Retina (tissue), 1 donor: ENCODE measurements at regions not wholly inside any gene's neighbourhood (a gene's known extent, or its start where the extent isn't known, plus 50 kb on each side); places are given as distances from the start of the nearest gene placed in this dataset.

Experiments used
- DNase-seq: peaks from one replicate; pipeline ENCODE4 v3.0.0-alpha.2; 2016

DNA sequence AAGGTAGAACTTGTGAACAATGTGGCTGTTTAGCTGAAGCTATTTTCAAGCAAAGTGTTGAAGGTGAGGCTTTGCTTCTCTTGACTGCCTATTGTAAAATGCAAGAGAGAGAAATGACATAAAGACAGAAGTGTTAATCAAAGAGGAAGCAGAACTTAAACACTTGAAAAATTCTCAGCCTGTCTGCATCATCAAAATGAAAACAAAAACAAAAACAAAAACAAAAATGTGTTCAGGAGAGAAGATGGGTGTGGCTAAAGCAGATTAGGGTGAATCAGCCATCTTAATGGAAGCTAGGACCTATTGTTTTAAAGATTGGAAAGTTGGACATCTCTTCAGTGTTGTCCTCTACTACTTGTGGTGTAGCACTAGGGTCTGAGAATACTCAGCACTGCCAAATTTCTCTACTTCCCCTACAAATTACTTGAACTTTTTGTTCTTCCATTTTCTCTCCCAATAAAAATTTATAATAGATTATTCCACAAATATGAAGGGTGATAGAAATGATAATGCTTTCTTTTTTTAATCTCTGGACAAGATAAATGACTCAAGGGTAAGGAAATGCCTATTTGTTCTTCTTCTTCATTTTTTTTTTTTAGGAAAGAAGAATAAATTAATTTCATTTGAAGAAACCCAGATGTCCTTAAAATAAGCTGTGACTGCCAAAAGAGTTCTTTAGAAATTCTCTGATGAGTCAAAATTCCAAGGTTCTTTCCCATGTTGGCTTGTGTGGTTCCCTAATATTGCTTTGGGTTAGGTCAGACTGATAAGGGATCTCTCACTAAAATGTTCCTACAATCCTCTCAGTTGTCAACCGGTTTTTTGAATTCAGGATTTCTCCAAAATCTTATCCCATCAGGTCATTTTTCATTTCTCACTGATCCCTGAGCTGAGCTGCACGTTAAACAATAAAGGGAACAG is 571.2 kb upstream of the ZEB2 start:
- no peak for DNase-seq

DNA sequence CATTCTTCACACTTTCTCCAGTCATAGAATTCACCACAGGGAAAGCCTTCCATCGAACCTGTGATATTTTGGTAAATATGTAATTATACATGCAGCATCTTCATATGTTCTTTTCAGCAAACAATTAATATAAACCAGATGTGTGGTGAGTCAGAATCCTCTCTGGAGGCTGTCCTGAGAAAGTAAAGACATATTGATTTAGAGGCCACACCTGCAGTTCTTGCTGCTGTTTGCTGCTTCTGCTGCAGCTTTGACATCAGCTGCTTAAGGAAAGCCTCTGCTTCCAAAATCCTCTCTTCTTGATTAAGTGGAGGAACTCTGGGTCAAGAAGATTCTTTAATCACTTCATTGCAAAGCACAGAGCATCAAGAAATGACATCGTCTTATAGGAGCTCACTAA is 568.8 kb upstream of the ZEB2 start:
- DNase-seq: no peak

DNA sequence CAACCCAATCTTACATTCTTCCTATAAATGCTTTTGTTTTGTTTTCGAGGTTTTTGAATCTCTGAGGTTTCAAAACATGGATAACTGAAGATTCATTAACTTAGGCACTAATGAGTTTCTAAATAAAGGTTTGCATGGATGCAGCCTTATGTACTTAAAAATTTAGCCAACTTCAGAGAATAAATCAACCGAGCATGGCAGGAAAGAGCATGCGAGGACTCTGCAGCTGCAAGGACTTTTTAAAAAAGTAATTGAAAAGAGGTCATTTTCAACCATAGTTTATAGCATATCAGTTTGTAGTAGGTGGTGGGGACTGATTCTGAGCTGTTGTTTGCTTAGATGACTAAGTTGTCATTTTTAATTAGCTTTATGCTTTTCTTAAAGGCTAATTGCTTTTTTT is 567.0 kb upstream of the ZEB2 start:
- DNase-seq: no peak

DNA sequence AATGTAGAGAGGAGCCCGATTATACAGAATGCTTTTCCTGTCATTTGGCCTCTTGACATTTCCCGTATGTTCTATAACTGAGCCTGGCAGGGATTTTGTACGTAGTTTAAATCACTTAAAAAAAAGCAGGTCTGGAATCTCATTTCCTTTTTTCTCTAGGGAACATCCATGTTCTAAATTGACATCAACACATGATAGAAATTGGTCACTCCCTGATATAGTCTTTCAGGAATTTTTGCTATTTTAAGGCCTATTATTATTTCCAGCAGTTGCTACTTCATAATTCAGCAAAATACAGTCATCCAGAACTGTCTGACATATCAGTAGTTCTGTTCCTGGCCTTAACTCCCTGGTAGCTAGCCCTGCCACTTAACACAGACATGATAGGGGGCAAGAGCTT is 565.7 kb upstream of the ZEB2 start:
- DNase-seq: no peak

DNA sequence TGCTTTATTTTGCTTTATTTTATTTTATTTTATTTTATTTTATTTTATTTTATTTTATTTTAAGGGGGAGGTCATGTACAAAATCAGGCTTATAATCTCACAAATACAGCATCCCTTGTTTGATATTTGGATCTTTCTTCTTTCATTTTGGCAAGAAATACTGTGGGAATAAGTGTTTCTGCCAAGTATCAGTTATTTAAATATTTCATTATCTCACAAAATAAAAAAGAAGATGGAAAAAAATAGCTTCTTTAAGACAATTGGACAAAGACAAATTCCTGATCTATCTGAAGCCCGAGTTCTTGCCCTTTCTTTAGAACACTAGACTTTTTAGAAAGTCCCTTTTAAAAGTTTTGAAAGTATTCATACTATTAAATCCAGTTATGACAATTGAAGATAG is 560.5 kb upstream of the ZEB2 start:
- no peak for DNase-seq

DNA sequence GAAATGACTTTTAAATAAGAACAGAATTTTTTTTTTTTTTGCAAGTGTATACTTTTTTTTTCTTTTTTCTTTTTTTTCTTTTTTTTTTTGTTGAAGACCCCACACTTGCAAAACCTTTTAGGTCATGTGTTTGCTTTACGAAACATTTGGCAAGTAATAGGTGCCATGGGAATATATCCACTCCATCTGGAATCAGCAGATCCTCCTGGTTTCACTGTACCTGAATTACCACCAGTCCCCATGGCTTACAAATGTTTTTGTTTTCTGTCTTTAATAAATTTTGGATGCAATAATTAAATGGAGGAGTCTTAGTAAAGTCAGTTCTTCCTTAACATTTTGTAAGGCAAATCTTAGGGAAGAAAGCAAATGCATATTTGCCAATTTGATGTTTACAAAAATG is 559.7 kb upstream of the ZEB2 start:
- DNase-seq: no peak

DNA sequence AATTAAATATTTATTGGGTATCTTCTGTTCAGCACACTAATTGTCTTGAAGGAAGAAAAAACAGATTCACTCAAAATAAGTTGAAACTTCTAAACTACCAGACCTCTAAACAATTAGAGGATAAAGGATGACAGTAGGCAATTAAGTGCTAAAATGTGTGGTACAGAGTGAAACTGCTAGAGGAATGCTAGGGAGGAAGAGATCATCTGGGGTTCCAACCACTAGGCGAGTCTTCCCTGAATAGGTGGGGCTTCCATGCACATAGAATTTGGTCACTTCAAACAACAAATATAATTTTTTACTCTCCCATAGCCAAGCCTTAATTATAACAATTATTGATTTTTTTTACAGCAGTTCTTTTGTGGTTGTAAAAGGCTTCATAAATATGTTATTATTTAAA is 559.0 kb upstream of the ZEB2 start:
- DNase-seq: no peak

DNA sequence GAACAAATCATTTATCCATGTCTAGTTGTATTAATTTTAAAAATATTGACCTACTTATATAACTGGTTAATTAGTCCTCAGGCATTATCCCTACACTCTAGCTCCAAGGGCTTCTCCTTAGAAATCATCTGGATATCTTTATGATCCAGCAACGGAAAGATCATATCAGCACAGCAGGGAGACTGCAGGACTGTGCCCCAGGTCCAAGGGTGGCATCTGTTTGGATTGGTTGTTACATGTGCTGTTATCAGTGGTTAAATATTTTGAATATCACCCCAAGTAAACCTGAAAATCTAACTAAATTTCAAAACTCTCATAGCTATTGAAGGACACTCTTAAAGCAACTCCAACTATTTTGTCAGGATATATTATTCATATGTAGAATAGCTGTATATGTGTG is 556.2 kb upstream of the ZEB2 start:
- no peak for DNase-seq

DNA sequence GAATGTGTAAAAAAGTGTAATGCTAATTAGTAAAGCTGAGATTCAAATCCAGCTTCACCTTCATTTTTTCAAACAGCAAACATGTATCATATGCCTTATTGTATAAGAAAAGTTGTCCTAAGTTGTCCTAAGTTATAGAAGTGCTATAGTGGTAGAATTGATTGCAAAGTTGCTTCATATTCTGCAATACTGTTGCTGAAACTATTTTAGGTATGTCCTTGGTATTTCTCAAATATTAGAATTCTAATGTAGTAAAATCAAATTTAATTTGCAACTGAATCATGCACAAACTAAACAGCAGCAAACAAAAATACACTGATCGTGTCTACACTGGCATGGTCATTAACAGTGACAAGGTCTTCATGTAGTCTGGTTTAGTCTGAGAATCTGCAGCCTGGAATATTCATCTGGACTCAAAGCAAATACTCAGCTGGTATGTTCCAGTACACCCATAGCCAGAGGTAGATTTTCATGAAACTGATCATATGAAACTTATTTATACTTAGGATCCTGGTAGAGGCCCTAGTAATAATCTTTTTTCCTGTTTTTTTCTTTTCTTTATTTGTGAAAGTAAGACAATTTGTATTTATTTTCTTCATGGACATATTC is 555.6 kb upstream of the ZEB2 start:
- no peak for DNase-seq

DNA sequence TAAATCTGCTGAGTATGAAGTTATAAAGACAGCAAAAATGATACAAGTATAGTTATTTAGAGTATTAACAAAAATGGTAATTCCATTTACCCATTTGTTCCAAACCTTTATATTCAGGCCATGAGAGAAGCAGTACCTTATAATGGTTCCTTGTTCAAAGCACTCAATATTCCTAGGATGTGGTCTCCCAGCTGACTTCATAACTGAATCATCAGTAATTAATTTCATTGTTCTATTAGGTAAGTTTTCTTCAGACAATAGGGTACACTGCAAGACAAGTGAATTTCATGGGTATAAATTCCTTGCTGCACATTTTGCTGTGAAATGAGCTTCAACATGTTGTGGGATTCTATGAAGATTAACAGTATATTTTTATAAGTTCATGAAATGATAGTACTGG is 550.8 kb upstream of the ZEB2 start:
- DNase-seq: no peak

DNA sequence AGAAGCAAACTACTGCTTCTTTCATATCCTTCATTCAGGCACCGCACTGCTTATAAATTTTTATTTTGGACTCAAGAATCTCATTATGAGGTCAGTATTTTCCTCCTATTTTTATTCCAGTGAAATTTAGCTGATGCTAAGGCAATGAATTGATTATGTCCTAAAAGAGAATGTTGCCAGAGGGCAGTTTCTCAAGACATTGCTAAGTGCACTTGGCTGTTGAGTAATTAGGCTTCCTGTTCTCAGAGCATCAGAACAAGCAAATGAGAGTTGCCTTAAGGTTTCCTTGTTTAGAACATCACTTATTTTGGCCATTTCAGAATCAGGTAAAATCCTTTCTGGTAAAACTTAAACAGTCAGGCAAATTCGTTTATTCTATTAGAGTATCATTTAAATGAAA is 548.6 kb upstream of the ZEB2 start:
- no peak for DNase-seq

DNA sequence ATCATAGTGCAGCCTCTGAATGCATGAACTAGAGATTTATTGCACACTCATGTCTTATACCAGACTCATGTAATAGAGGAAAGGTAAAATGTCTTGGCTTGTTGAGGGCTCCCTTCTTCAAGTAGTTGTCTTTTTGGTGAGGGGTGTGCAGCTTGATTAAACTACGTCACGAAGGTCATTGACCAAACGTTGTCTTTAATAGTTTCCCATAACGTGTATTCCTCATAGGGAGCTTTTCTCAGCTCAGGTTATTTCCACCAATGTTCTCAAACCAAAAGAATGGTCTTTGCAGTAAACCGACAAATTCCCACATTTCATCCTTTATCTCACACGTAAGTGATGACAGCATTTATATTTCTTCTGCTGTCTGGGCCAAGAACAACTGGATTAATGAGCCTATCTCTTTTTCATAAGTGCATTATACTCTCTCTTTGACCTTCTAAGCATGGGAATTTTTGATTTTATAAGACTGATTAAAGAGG is 547.7 kb upstream of the ZEB2 start:
- DNase-seq: no peak

DNA sequence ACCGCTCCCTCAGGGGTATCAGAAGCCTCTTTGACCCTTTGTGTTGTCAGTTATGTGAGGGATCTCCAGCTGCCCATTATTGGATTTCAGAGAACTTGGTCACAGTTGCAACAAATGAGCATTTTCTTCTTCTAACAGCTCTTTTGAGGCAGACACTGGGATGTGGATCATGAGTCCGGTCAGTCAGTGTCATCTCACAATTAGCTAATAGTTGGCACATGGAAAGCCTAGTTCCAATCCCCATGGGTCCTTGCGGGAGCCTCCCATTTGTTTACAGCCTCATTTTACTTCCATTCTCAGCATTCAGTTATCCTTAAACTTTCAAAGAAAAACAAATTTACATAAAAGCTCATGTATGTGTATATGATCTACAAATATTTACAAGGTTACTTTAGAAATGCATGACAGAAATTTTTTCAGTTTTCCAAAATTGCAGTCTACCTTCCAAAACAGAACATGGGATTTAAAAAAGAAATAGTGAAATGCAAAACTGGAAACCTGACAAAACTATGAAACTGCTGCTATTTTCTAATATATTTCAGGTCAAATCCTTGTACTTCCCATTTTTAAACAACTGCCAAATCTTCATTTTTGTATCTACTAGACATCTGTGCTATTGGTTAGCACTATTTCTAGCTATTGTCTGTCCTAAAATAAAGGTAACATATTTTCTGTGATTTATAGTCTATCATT is 547.1 kb upstream of the ZEB2 start:
- no peak for DNase-seq

DNA sequence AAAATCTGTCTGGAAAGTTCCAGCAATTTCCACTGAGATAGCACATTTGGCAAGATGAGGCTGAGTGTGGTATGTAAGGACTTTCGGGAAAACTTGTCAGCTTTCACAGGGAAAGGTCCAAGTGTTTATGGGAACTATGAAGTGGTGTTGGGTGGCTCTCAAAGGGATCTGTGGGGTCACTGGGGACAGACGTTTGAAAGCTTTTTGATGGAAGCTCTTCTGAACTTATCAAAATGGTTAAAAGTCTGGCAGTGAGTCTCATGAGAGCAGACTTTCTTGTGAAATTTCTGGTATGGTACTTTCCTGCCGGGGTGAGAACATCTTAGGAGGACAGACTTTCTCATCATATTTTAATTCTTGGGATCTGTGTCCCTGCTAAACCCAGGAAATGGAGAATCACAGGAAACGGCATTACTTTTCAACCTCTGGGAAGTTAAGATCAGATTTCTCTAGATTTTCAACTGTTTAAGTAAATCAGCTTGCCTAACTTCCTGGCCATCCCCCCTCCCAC is 546.3 kb upstream of the ZEB2 start:
- no peak for DNase-seq

DNA sequence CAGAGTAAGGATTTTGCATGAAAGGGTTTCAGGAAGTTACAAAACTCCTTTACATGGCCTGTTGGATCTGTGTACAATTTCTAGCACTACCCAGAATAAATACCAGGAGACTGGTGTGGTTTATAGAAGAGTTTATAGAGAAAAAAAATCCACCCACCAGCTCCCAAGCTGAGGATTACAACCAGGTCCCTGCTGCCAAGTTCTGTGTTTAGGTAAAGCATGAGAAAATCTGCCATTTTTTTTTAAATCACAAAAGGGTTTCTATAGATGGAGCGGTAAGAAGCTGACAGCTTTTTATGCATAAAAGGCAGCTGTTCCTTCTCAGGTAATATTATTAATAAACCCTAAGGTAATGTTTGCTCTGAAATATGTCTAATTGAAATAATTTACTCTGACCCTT is 545.4 kb upstream of the ZEB2 start:
- DNase-seq: no peak

DNA sequence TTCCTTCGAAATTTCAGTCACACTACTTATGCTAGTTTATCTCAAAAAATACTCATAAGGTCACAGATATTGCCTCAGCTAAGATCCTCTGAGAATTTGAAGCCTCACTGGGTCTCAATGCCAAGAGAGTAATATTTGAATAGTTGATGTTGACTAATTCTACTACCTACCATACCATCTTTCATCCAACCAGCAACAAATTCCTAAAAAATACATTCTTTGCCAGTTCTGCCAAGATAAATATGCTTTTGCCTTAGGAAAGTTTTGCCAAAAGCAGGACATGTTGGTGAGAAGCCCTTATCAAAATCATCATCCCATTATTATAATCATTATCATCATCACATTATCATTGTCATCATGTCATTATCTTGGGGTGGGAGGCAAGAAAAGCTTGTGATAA is 544.6 kb upstream of the ZEB2 start:
- DNase-seq: no peak

DNA sequence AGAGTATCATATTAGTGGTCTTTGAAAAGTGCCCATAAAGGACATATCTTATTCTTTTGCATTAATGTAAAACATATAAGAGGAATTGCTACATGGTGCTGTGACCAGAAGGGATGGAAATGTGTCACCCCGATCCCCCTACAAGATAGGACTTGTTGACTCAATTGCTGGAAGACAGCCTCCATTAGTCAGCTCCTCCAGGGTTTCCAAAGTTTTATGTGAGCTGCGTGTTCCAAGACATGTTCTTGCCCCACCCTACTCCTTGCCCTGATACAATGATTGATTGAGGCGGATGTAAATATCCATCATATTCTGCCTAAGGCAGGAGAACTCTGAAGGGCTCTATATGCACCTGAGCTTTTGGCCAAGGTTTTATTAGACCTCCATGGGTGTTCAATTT is 541.0 kb upstream of the ZEB2 start:
- DNase-seq: no peak

DNA sequence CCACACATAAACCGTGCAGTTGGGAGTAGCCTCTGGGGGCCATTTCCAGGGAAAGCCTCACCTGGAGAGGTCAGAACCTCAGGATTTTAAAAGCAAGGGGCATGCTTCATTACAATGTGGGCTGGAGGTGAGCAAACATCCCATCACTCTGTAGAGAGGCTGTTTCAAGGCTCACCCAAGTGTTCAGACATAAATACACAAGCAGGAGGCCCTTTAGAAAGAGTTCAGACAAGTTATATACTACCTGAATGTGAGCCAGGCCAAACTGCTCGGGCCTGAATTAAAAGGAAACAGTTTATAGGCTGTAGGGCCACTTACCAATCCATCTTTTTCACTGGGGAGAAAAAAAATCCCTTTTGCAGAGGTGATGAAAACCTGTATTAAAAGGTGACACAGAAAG is 540.0 kb upstream of the ZEB2 start:
- DNase-seq: no peak

DNA sequence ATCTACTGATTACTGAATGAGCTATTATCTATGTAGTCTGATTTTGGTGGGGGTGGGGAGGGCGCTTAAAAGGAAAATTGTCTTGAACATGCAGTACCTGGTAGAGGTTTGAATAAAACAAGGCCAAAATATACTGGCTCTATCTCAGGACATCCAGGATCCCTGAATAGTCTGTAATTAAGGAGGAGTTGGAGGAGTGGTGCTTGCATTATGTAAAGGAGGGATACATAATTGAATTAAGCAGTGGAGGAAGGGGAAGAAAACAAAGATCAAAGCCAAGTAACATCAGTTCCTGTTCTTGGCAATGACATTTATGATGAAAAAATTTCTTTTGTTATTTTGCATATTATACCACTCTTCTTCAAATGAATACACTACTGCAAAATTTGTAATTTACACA is 539.4 kb upstream of the ZEB2 start:
- no peak for DNase-seq

DNA sequence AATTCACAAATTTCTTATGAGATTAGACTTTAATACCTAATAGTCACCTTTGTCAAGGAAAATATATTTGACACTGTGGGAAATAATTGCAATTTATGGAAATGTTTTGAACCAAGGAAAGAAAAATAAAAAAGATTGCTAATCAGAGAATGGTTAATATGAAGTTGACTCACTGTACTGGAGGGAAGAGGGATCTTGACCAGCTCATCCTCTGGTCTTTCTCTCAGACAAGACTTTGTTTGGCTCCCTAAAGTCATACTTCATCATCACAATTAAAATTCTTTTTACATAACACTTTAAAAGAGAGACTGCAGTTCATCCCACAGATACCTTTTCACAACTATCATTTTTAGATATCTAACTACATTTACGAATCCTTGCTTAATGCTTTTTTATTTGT is 538.5 kb upstream of the ZEB2 start:
- DNase-seq: no peak

DNA sequence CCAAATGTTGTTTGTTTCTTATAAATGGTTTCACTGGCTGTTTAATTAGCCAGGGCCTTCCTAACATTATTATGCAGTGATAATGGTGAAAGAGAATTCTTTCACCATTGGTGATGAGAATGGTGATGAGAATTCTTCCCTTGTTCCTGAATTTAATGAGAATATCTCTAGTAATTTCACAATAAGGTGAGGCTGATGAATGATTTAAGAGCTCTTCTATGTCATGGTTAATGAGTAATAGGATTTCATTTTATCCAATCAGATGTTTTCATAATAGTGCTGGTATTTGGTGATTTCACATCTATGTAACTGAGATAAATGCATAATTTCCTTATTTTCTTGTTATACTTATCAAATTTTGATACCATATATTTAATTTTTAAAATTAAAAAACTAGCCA is 535.7 kb upstream of the ZEB2 start:
- DNase-seq: no peak

DNA sequence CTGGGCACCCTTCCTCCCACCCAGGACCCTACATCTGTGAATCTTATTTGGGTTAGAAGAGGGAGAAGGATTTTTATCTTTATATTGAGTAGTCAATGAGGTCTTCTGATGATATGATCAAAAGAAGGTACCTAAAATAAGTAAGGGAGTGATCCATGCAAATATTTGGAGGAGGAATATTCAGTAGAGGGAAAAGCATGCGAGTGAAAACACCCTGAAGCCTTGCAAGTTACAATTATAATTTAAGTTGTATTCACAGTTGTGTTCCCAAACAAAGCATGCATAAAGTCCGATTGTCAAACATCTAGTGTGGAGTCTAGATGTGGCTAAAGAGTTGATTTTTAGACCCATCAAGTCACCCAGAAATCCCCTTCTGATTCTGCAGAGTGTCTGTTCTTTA is 530.2 kb upstream of the ZEB2 start:
- no peak for DNase-seq

DNA sequence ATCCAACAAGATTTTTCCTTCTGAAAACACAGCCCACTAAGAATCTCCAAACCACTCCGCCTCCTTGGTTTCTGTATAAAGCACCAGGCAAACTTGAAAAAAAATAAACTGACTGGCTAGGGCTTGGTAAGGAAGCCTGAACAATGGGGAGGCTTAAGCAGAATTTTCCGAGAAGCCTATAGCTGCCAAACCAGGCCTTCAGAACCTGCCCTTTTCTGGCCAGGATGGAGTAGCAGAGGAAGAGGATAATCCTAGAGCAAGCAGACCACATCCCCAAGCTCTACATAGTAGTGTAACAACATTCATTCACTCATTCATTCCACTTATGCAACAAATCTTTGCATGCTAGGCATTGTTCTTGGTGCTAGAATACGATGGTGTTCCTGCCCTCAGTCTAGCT is 529.6 kb upstream of the ZEB2 start:
- DNase-seq: no peak

DNA sequence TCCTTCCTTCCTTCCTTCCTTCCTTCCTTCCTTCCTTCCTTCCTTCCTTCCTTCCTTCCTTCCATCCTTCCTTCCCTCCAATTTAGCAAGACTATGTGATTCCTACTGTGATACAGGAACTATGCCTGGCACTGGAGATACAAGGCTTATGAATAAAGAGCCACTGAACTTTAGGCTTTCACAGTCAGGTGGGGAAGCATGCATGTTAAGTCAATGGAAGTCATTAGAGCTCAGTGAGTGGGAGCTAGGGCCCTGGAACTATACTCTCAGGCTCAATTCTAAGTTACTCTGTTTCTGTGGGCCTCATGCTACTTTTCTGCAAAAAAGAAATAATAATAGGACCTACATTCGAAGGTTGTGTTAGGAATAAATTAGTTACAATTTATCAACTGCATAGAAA is 527.6 kb upstream of the ZEB2 start:
- DNase-seq: no peak
